Hepatocyte (in vitro differentiated cells): ENCODE measurements at regions not wholly inside any gene's neighbourhood (a gene's known extent, or its start where the extent isn't known, plus 50 kb on each side); places are given as distances from the start of the nearest gene placed in this dataset.

Source experiments
- DNase-seq: peaks from one replicate; pipeline ENCODE4 v3.0.0-alpha.2; 2016; ENCODE audit warnings: low spot score
- H2AFZ ChIP-seq: fragments of 200-600 bp; sonication (generic); 2 replicates; pipeline ENCODE4 v1.6.0; 2016; ENCODE audit warnings: antibody characterized with exemption, mild to moderate bottlenecking
- H3K27ac ChIP-seq: fragments of 200-600 bp; sonication (generic); 2 replicates; pipeline ENCODE4 v1.5.1; 2016; ENCODE audit warnings: mild to moderate bottlenecking
- H3K27me3 ChIP-seq: fragments of 200-600 bp; sonication (generic); 2 replicates; pipeline ENCODE4 v1.6.1; 2016
- H3K36me3 ChIP-seq: fragments of 200-600 bp; sonication (generic); replicated peaks from 2 replicates; pipeline ENCODE4 v1.5.1; 2016; ENCODE audit warnings: low read depth; ENCODE audit not compliant: insufficient read depth
- H3K4me1 ChIP-seq: fragments of 200-600 bp; sonication (generic); 2 replicates; pipeline ENCODE4 v1.5.1; 2016; ENCODE audit warnings: mild to moderate bottlenecking, moderate library complexity; ENCODE audit not compliant: insufficient read depth
- H3K4me2 ChIP-seq: fragments of 200-600 bp; sonication (generic); 2 replicates; pipeline ENCODE4 v1.6.0; 2016
- H3K4me3 ChIP-seq: fragments of 200-600 bp; sonication (generic); 2 replicates; pipeline ENCODE4 v1.5.1; 2016; ENCODE audit warnings: mild to moderate bottlenecking
- H3K79me2 ChIP-seq: fragments of 200-600 bp; sonication (generic); 2 replicates; pipeline ENCODE4 v1.6.0; 2017; ENCODE audit warnings: mild to moderate bottlenecking
- H3K9me2 ChIP-seq: fragments of 200-600 bp; sonication (generic); replicated peaks from 2 replicates; pipeline ENCODE4 v1.6.0; 2017; ENCODE audit warnings: mild to moderate bottlenecking; ENCODE audit not compliant: insufficient read depth
- H3K9me3 ChIP-seq: fragments of 200-600 bp; sonication (generic); 2 replicates; pipeline ENCODE4 v1.5.1; 2016; ENCODE audit warnings: low read depth, mild to moderate bottlenecking
- H4K20me1 ChIP-seq: fragments of 200-600 bp; sonication (generic); 2 replicates; pipeline ENCODE4 v1.6.0; 2016; ENCODE audit warnings: mild to moderate bottlenecking; ENCODE audit not compliant: insufficient read depth, poor library complexity, severe bottlenecking
- CTCF ChIP-seq: fragments of 200-600 bp; sonication (generic); IDR thresholded peaks from 2 replicates; pipeline ENCODE4 v1.5.1; 2016; ENCODE audit warnings: antibody characterized with exemption, mild to moderate bottlenecking; ENCODE audit not compliant: poor library complexity
- EZH2 ChIP-seq: fragments of 200-600 bp; sonication (generic); IDR thresholded peaks from 2 replicates; pipeline ENCODE4 v1.6.1; 2016; ENCODE audit warnings: antibody characterized with exemption, mild to moderate bottlenecking, borderline replicate concordance
- EZH2phosphoT487 ChIP-seq: fragments of 200-600 bp; sonication (generic); IDR thresholded peaks from one replicate; pipeline ENCODE4 v1.6.1; 2018; ENCODE audit warnings: antibody characterized with exemption, mild to moderate bottlenecking, low read depth, moderate library complexity; ENCODE audit not compliant: unreplicated experiment, severe bottlenecking
- WGBS: methylation state at CpG from one replicate; pipeline ENCODE4 v1.1.6; 2016; ENCODE audit warnings: low lambda C conversion rate; ENCODE audit errors: missing lambda C conversion rate; 5-methylcytosine and 5-hydroxymethylcytosine counted together

GRCh38 chr4:65167719-65168118 is 502.6 kb downstream of the EPHA5 start:
- no peak overlapping the region for H2AFZ ChIP-seq
- WGBS = 74% methylated on average over 3 of the region's 3 CpGs

GRCh38 chr4:65152205-65152604 is 518.1 kb downstream of the EPHA5 start:
- Histone ChIP-seq H2AFZ (no peak overlapping the region), H3K27me3 (no peaks in the 10 kb centered on the region), H3K79me2 (no peaks in the 10 kb centered on the region), H3K4me3 (no peak overlapping the region), H3K27ac (no peak overlapping the region), H3K4me2 (no peak overlapping the region), H3K9me2 (no peaks in the 10 kb centered on the region), H3K36me3 (no peaks in the 10 kb centered on the region), H4K20me1 (no peaks in the 10 kb centered on the region), H3K9me3 (no peaks in the 10 kb centered on the region), H3K4me1 (no peaks in the 10 kb centered on the region)
- no peak for DNase-seq
- TF ChIP-seq EZH2 = no peak
- TF ChIP-seq EZH2phosphoT487 = no peak
- no peak for TF ChIP-seq CTCF

More at GRCh38 chr4:65167719-65168118, 502.6 kb downstream of the EPHA5 start:
- TF ChIP-seq EZH2 (no peak), CTCF (no peak), EZH2phosphoT487 (no peak)
- Histone ChIP-seq H3K9me3 (no peaks in the 10 kb centered on the region), H3K4me1 (no peaks in the 10 kb centered on the region), H4K20me1 (no peaks in the 10 kb centered on the region), H3K4me3 (no peak overlapping the region), H3K36me3 (no peaks in the 10 kb centered on the region), H3K4me2 (no peak overlapping the region), H3K27ac (no peak overlapping the region), H3K27me3 (no peaks in the 10 kb centered on the region), H3K9me2 (no peaks in the 10 kb centered on the region), H3K79me2 (no peaks in the 10 kb centered on the region)
- DNase-seq = no peak

GRCh38 chr4:65139998-65140397 is 530.3 kb downstream of the EPHA5 start:
- Histone ChIP-seq H3K9me3 (no peaks in the 10 kb centered on the region), H3K27me3 (no peaks in the 10 kb centered on the region), H3K4me2 (no peak overlapping the region), H2AFZ (no peak overlapping the region), H3K9me2 (no peaks in the 10 kb centered on the region), H3K27ac (no peak overlapping the region), H3K36me3 (no peaks in the 10 kb centered on the region), H4K20me1 (no peaks in the 10 kb centered on the region), H3K4me3 (no peak overlapping the region), H3K79me2 (no peaks in the 10 kb centered on the region), H3K4me1 (no peaks in the 10 kb centered on the region)
- no peak for DNase-seq
- TF ChIP-seq CTCF (no peak), EZH2 (no peak), EZH2phosphoT487 (no peak)
- WGBS = 92% methylated on average over 1 of the region's 1 CpG

GRCh38 chr4:65126200-65126599 is 544.1 kb downstream of the EPHA5 start:
- Histone ChIP-seq H3K9me2 (no peaks in the 10 kb centered on the region), H3K27me3 (no peaks in the 10 kb centered on the region), H3K27ac (no peak overlapping the region), H2AFZ (no peak overlapping the region), H3K4me3 (no peak overlapping the region), H3K79me2 (no peaks in the 10 kb centered on the region), H4K20me1 (no peaks in the 10 kb centered on the region), H3K4me2 (no peak overlapping the region), H3K4me1 (no peaks in the 10 kb centered on the region), H3K9me3 (no peaks in the 10 kb centered on the region), H3K36me3 (no peaks in the 10 kb centered on the region)
- no peak for DNase-seq
- WGBS = 79% methylated on average over 2 of the region's 2 CpGs
- TF ChIP-seq EZH2phosphoT487 = no peak
- no peak for TF ChIP-seq CTCF
- TF ChIP-seq EZH2 = no peak
